Suprapubic skin (tissue), 4 donors: ENCODE measurements at regions not wholly inside any gene's neighbourhood (a gene's known extent, or its start where the extent isn't known, plus 50 kb on each side); places are given as distances from the start of the nearest gene placed in this dataset.

Source experiments
- DNase-seq, 2 donors: peaks; one replicate each; pipeline ENCODE4 v3.0.0-alpha.2; 2019; ENCODE audit warnings: low spot score in 2 of 2
- H3K27ac ChIP-seq: fragments of 200-600 bp; sonication (generic); one replicate; pipeline ENCODE4 v1.5.1; 2019
- H3K27me3 ChIP-seq: fragments of 200-600 bp; sonication (generic); one replicate; pipeline ENCODE4 v1.5.1; 2019
- H3K36me3 ChIP-seq: fragments of 200-600 bp; sonication (generic); one replicate; pipeline ENCODE4 v1.5.1; 2019
- H3K4me1 ChIP-seq: fragments of 200-600 bp; sonication (generic); one replicate; pipeline ENCODE4 v1.5.1; 2019
- H3K4me3 ChIP-seq: fragments of 200-600 bp; sonication (generic); one replicate; pipeline ENCODE4 v1.5.1; 2019; ENCODE audit warnings: mild to moderate bottlenecking
- H3K9me3 ChIP-seq: fragments of 200-600 bp; sonication (generic); one replicate; pipeline ENCODE4 v1.5.1; 2019
- EP300 ChIP-seq: sonication (generic); formaldehyde crosslinking; IDR thresholded peaks from one replicate; pipeline ENCODE4 v1.6.1; 2017; ENCODE audit warnings: antibody characterized with exemption
- POLR2A ChIP-seq, 2 donors: fragments of 450-650 bp; IDR thresholded peaks; one replicate each; pipeline ENCODE4 v1.6.1; 2017; ENCODE audit warnings: antibody characterized with exemption in 2 of 2, mild to moderate bottlenecking in 2 of 2, moderate library complexity in 2 of 2
- POLR2AphosphoS5 ChIP-seq, 3 donors: sonication (generic); formaldehyde crosslinking; IDR thresholded peaks; one replicate each; pipeline ENCODE4 v1.6.1; 2017; ENCODE audit warnings: antibody characterized with exemption in 3 of 3
- WGBS: methylation state at CpG from one replicate; pipeline ENCODE4 v1.1.5; 2018; 5-methylcytosine and 5-hydroxymethylcytosine counted together
- TF ChIP-seq, protein P1 (sequence below), 2 donors: fragments of 200-600 bp in 1 of 2; fragments of 450-650 bp in 1 of 2; sonication (generic) in 1 of 2; IDR thresholded peaks; one replicate each; pipeline ENCODE4 v1.5.1; 2016 to 2019; ENCODE audit warnings: antibody characterized with exemption in 2 of 2, mild to moderate bottlenecking in 1 of 2, moderate library complexity in 1 of 2

GRCh38 chr20:54846948-54847347 lies 371.6 kb downstream of the DOK5 start:
- H3K27ac ChIP-seq: no peak overlapping the region
- no peak for TF ChIP-seq EP300
- 83% methylated on average over 4 of the region's 4 CpGs for WGBS
- H3K36me3 ChIP-seq: no peaks in the 10 kb centered on the region
- no peak overlapping the region for H3K4me3 ChIP-seq
- no peaks in the 10 kb centered on the region for H3K4me1 ChIP-seq
- H3K27me3 ChIP-seq: peaks cover 3% of the 10 kb centered on the region
- no peak for DNase-seq
- H3K9me3 ChIP-seq: no peaks in the 10 kb centered on the region

GRCh38 chr20:54844346-54844745 lies 369.0 kb downstream of the DOK5 start:
- H3K4me3 ChIP-seq: no peak overlapping the region
- H3K36me3 ChIP-seq: no peaks in the 10 kb centered on the region
- WGBS: 35% methylated on average over 2 of the region's 2 CpGs
- no peak overlapping the region for H3K27ac ChIP-seq
- TF ChIP-seq EP300: no peak
- TF ChIP-seq POLR2AphosphoS5 (IDR thresholded peaks at IDR 0.05): no peak
- TF ChIP-seq POLR2A (IDR thresholded peaks at IDR 0.05): no peak
- TF ChIP-seq, protein P1, sequence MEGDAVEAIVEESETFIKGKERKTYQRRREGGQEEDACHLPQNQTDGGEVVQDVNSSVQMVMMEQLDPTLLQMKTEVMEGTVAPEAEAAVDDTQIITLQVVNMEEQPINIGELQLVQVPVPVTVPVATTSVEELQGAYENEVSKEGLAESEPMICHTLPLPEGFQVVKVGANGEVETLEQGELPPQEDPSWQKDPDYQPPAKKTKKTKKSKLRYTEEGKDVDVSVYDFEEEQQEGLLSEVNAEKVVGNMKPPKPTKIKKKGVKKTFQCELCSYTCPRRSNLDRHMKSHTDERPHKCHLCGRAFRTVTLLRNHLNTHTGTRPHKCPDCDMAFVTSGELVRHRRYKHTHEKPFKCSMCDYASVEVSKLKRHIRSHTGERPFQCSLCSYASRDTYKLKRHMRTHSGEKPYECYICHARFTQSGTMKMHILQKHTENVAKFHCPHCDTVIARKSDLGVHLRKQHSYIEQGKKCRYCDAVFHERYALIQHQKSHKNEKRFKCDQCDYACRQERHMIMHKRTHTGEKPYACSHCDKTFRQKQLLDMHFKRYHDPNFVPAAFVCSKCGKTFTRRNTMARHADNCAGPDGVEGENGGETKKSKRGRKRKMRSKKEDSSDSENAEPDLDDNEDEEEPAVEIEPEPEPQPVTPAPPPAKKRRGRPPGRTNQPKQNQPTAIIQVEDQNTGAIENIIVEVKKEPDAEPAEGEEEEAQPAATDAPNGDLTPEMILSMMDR (IDR thresholded peaks at IDR 0.05): no peak
- no peaks in the 10 kb centered on the region for H3K9me3 ChIP-seq
- H3K27me3 ChIP-seq: peaks cover 8% of the 10 kb centered on the region
- DNase-seq: no peak
- H3K4me1 ChIP-seq: no peaks in the 10 kb centered on the region

GRCh38 chr20:54843865-54844264 lies 368.5 kb downstream of the DOK5 start:
- TF ChIP-seq EP300 (no peak), POLR2A (IDR thresholded peaks at IDR 0.05) (no peak), POLR2AphosphoS5 (IDR thresholded peaks at IDR 0.05) (no peak)
- TF ChIP-seq, protein P1 (IDR thresholded peaks at IDR 0.05): no peak
- Histone ChIP-seq H3K27me3 (peaks cover 8% of the 10 kb centered on the region), H3K4me3 (no peak overlapping the region), H3K9me3 (no peaks in the 10 kb centered on the region), H3K36me3 (no peaks in the 10 kb centered on the region), H3K4me1 (no peaks in the 10 kb centered on the region), H3K27ac (no peak overlapping the region)
- 56% methylated on average over 5 of the region's 5 CpGs for WGBS
- no peak for DNase-seq

DNA sequence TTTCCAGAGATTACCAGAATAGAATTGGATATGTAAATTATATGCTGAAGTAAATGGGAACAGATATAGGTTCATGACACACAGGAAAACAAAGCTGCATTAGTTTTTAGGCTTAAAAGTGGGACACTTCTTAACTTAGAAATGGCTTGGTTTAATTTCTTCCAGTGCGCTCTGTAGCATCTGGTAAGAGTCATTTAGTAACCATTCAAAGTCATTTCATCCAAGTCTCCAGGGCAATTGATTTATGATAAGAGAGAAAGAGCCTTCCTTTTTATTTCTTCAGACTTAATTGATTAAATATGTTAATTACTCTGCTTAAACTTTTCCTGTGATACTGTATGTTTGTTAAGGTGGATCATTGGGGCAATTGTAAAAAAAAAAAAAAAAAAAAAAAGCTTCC lies 368.0 kb downstream of the DOK5 start:
- Histone ChIP-seq H3K9me3 (no peaks in the 10 kb centered on the region), H3K36me3 (no peaks in the 10 kb centered on the region), H3K4me3 (no peak overlapping the region), H3K4me1 (no peaks in the 10 kb centered on the region), H3K27ac (no peak overlapping the region), H3K27me3 (peaks cover 8% of the 10 kb centered on the region)
- WGBS: 65% methylated on average over 1 of the region's 1 CpG
- DNase-seq: no peak
- TF ChIP-seq POLR2AphosphoS5 (IDR thresholded peaks at IDR 0.05) (no peak), POLR2A (IDR thresholded peaks at IDR 0.05) (no peak), EP300 (no peak)
- TF ChIP-seq, protein P1 (IDR thresholded peaks at IDR 0.05): no peak

DNA sequence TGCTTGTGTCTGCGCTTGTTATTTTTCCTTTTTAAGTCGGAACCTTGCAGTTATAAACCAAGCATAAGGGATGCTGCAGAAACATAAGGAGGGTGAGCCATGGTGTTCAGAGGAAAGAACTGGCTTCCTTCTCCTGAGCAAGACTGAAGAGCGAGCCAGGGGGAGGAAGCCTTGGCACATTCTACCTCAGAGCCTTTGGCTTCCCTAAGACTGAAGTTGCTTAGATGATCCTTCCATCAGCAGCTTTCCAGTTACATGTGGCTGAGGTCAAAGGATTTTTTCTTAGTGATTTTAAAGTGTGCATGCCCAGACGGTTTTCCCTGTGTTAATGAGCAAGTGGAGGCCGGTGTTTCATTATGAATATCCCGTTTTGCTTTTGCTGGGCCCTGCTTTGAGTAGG lies 363.8 kb downstream of the DOK5 start:
- H3K36me3 ChIP-seq: no peaks in the 10 kb centered on the region
- no peak for DNase-seq
- no peak overlapping the region for H3K27ac ChIP-seq
- peaks cover 8% of the 10 kb centered on the region for H3K27me3 ChIP-seq
- H3K4me3 ChIP-seq: no peak overlapping the region
- 69% methylated on average over 6 of the region's 6 CpGs for WGBS
- no peaks in the 10 kb centered on the region for H3K4me1 ChIP-seq
- TF ChIP-seq POLR2A (IDR thresholded peaks at IDR 0.05) (no peak), EP300 (no peak), POLR2AphosphoS5 (IDR thresholded peaks at IDR 0.05) (no peak)
- TF ChIP-seq, protein P1 (IDR thresholded peaks at IDR 0.05): no peak
- no peaks in the 10 kb centered on the region for H3K9me3 ChIP-seq

DNA sequence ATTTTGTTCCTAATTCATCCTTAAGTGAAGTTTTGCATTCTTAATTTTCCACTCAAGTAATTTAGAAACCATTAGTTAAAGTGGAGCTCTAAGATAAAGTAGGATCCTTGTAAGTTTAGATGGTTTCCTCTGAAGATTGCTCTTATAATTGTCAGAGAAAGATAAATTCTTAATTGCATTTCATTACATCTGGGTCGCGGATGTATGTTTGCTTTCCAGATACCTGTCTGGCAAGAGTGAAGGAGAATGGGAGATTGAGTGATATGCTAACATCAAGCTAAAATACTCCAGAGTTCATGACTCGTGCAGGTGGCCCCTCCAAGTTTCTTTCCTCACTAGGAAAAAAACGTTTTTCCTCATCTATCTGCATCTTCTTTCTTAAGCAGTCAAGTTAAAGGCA lies 361.8 kb downstream of the DOK5 start:
- Histone ChIP-seq H3K27ac (no peak overlapping the region), H3K9me3 (no peaks in the 10 kb centered on the region), H3K27me3 (peaks cover 5% of the 10 kb centered on the region), H3K36me3 (no peaks in the 10 kb centered on the region), H3K4me1 (no peaks in the 10 kb centered on the region), H3K4me3 (no peak overlapping the region)
- WGBS: 37% methylated on average over 4 of the region's 4 CpGs
- TF ChIP-seq POLR2A (IDR thresholded peaks at IDR 0.05) (no peak), EP300 (no peak), POLR2AphosphoS5 (IDR thresholded peaks at IDR 0.05) (no peak)
- TF ChIP-seq, protein P1 (IDR thresholded peaks at IDR 0.05): no peak
- DNase-seq: no peak
